Spleen (tissue), 11 donors: ENCODE measurements at regions not wholly inside any gene's neighbourhood (a gene's known extent, or its start where the extent isn't known, plus 50 kb on each side); places are given as distances from the start of the nearest gene placed in this dataset.

Source experiments
- DNase-seq: peaks from one replicate; pipeline ENCODE4 v3.0.0-alpha.2; 2020
- H3K27ac ChIP-seq, 8 donors: fragments of 200-600 bp; sonication (generic) in 7 of 8; 1 replicate in 4 of 8; 2 replicates in 4 of 8; pipeline versions ENCODE4 v1.5.0 to v1.8.0; 2016 to 2021; ENCODE audit warnings: inconsistent platforms in 4 of 8, mild to moderate bottlenecking in 4 of 8, moderate library complexity in 1 of 8
- H3K27me3 ChIP-seq, 7 donors: fragments of 200-600 bp; sonication (generic) in 6 of 7; replicated peaks in 1 of 7; 1 replicate in 4 of 7; 2 replicates in 3 of 7; pipeline versions ENCODE4 v1.5.0 to v1.8.0; 2016 to 2021; ENCODE audit warnings: inconsistent platforms in 3 of 7, mild to moderate bottlenecking in 1 of 7
- H3K36me3 ChIP-seq, 6 donors: fragments of 200-600 bp; sonication (generic) in 5 of 6; 1 replicate in 4 of 6; 2 replicates in 2 of 6; pipeline versions ENCODE4 v1.5.0 to v1.8.0; 2016 to 2021; ENCODE audit warnings: inconsistent platforms in 2 of 6
- H3K4me1 ChIP-seq, 6 donors: fragments of 200-600 bp; sonication (generic) in 5 of 6; 1 replicate in 3 of 6; 2 replicates in 3 of 6; pipeline versions ENCODE4 v1.5.0 to v1.8.0; 2016 to 2021; ENCODE audit warnings: inconsistent platforms in 3 of 6
- H3K4me3 ChIP-seq, 8 donors: fragments of 200-600 bp; sonication (generic) in 7 of 8; 1 replicate in 4 of 8; 2 replicates in 4 of 8; pipeline versions ENCODE4 v1.5.0 to v1.8.0; 2016 to 2021; ENCODE audit warnings: inconsistent platforms in 4 of 8, mild to moderate bottlenecking in 4 of 8, moderate library complexity in 2 of 8
- H3K9me3 ChIP-seq, 8 donors: fragments of 200-600 bp; sonication (generic) in 7 of 8; 1 replicate in 4 of 8; 2 replicates in 4 of 8; pipeline versions ENCODE4 v1.5.0 to v1.8.0; 2016 to 2021; ENCODE audit warnings: inconsistent platforms in 4 of 8
- POLR2A ChIP-seq, 3 donors: fragments of 450-650 bp; IDR thresholded peaks; one replicate each; pipeline ENCODE4 v1.5.1; 2017; ENCODE audit warnings: antibody characterized with exemption in 3 of 3, mild to moderate bottlenecking in 1 of 3
- POLR2AphosphoS5 ChIP-seq, 3 donors: sonication (generic); formaldehyde crosslinking; IDR thresholded peaks; one replicate each; pipeline ENCODE4 v1.5.1; 2017; ENCODE audit warnings: antibody characterized with exemption in 3 of 3
- WGBS, 5 donors: extraction: QIAGEN DNeasy Blood & Tissue Kit in 3 of 5; methylation state at CpG; one replicate each; pipeline versions ENCODE4 v1.1.5 to v1.1.7; 2013 to 2018; 5-methylcytosine and 5-hydroxymethylcytosine counted together
- intact Hi-C: fragments of 100-400 bp; cut with DNase I; formaldehyde crosslinking; loops from one replicate; pipeline ENCODE4 v1.15.0; 2023; ENCODE audit warnings: low total_unique reads
- TF ChIP-seq, protein P1 (sequence below), 11 experiments: fragments of 200-600 bp in 7 of 11; fragments of 450-650 bp in 4 of 11; sonication (generic) in 4 of 11; IDR thresholded peaks in 8 of 11; conservative IDR thresholded peaks in 3 of 11; 1 replicate in 7 of 11; 2 replicates in 4 of 11; pipeline versions ENCODE4 v1.4.0 to v1.8.0; 2016 to 2021; ENCODE audit warnings: antibody characterized with exemption in 11 of 11, inconsistent platforms in 4 of 11, mild to moderate bottlenecking in 1 of 11
- donor health status: healthy with polysubstance abuse.
- donor health status: DM: no; HTN: no; CAD: no; lungs with moderate emphysema.
- donor health status: DM: no; HTN: no; CAD: no.
- donor health status: Bipolar disorder and iron deficiency.
- donor health status: healthy.
- donor health status: DM: no; HTN: no; CAD: no.
- donor health status: DM: yes; HTN: yes; CAD: no.

DNA sequence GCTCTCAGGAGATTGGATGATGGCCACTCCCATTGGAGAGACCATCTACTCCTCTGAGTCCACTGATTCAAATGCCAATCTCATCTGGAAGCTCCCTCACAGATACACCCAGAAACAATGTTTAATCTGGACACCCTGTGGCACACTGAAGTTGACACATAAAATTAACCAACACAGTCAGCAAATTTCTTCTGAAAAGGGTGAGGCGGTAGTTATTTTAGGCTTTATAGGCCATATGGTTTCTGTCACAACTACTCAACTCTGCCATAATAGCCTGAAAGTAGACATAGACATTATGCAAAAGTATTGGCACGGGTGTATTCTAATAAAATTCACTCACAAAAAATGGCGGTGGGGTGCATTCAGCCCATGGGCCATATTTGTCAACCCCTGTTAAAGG, 244.5 kb upstream of the VLDLR start:
- Histone ChIP-seq H3K27ac (no peak overlapping the region), H3K27me3 (no peaks in the 10 kb centered on the region), H3K36me3 (no peaks in the 10 kb centered on the region), H3K4me3 (no peak overlapping the region), H3K4me1 (no peaks in the 10 kb centered on the region), H3K9me3 (peaks cover 0 to 10% (median 0%) of the 10 kb centered on the region in 8 donors)
- DNase-seq, result no peak
- TF ChIP-seq POLR2A (IDR thresholded peaks at IDR 0.05) (no peak), POLR2AphosphoS5 (IDR thresholded peaks at IDR 0.05) (no peak)
- TF ChIP-seq, protein P1, sequence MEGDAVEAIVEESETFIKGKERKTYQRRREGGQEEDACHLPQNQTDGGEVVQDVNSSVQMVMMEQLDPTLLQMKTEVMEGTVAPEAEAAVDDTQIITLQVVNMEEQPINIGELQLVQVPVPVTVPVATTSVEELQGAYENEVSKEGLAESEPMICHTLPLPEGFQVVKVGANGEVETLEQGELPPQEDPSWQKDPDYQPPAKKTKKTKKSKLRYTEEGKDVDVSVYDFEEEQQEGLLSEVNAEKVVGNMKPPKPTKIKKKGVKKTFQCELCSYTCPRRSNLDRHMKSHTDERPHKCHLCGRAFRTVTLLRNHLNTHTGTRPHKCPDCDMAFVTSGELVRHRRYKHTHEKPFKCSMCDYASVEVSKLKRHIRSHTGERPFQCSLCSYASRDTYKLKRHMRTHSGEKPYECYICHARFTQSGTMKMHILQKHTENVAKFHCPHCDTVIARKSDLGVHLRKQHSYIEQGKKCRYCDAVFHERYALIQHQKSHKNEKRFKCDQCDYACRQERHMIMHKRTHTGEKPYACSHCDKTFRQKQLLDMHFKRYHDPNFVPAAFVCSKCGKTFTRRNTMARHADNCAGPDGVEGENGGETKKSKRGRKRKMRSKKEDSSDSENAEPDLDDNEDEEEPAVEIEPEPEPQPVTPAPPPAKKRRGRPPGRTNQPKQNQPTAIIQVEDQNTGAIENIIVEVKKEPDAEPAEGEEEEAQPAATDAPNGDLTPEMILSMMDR (IDR thresholded peaks at IDR 0.05 in 8 of 11, conservative IDR thresholded peaks at IDR 0.05 in 3 of 11), result no peak
- intact Hi-C loops, result no loop called here
- WGBS, 5 donors, result 68 to 88% (median 86%) methylated on average over 3 of the region's 3 CpGs

DNA sequence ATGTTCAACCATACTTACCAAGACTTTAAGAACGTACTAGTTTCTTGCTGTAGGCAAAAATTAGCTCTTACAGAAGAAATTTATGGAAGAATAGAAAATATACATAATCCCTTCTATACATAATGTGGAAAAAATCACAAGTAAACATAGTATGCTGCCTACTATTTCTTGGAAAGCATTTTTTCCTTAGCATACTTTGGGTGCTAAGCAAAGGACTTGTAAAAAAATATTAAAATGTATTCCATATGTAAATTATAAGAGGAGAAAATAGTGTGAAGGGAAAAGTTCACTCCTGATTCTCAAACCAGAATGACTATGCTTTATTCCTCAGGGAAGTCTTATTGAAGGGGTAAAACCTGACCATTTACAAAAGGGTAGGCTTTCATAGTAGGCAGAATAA, 243.8 kb upstream of the VLDLR start:
- WGBS, 5 donors, result 70 to 80% (median 74%) methylated on average over 1 of the region's 1 CpG
- H3K4me3 ChIP-seq, result no peak overlapping the region
- H3K9me3 ChIP-seq, result peaks cover 0 to 10% (median 0%) of the 10 kb centered on the region in 8 donors
- no peaks in the 10 kb centered on the region for H3K27me3 ChIP-seq
- H3K27ac ChIP-seq, result no peak overlapping the region
- H3K4me1 ChIP-seq, result no peaks in the 10 kb centered on the region
- intact Hi-C loops, result no loop called here
- no peak for DNase-seq
- TF ChIP-seq, protein P1 (IDR thresholded peaks at IDR 0.05 in 8 of 11, conservative IDR thresholded peaks at IDR 0.05 in 3 of 11), result no peak
- TF ChIP-seq POLR2A (IDR thresholded peaks at IDR 0.05) (no peak), POLR2AphosphoS5 (IDR thresholded peaks at IDR 0.05) (no peak)
- H3K36me3 ChIP-seq, result no peaks in the 10 kb centered on the region

DNA sequence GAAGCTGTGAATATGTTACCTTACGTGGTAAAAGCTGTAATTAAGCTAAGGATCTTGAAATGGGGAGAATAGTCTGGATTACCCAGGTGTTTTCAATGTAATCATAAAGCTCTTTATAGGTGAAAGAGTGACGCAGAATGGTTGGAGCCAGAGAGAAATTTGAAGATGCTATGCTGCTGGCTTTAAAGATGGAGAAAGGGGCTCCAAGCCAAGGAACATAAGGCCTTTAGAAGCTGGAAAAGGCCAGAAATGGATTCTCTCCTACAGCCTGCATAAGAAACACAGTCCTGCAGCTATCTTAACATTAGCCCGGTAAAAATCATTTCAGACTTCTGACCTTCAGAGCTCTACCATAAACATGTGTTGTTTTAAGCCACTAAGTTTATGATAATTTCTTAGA, 243.3 kb upstream of the VLDLR start:
- 76 to 92% (median 81%) methylated on average over 3 of the region's 3 CpGs for WGBS, 5 donors
- Histone ChIP-seq H3K4me1 (no peaks in the 10 kb centered on the region), H3K36me3 (no peaks in the 10 kb centered on the region), H3K27ac (no peak overlapping the region), H3K4me3 (no peak overlapping the region), H3K27me3 (no peaks in the 10 kb centered on the region), H3K9me3 (peaks cover 0 to 8% (median 0%) of the 10 kb centered on the region in 8 donors)
- no peak for TF ChIP-seq POLR2AphosphoS5 (IDR thresholded peaks at IDR 0.05)
- TF ChIP-seq POLR2A (IDR thresholded peaks at IDR 0.05), result no peak
- TF ChIP-seq, protein P1 (IDR thresholded peaks at IDR 0.05 in 8 of 11, conservative IDR thresholded peaks at IDR 0.05 in 3 of 11), result no peak
- intact Hi-C loops, result no loop called here
- no peak for DNase-seq

DNA sequence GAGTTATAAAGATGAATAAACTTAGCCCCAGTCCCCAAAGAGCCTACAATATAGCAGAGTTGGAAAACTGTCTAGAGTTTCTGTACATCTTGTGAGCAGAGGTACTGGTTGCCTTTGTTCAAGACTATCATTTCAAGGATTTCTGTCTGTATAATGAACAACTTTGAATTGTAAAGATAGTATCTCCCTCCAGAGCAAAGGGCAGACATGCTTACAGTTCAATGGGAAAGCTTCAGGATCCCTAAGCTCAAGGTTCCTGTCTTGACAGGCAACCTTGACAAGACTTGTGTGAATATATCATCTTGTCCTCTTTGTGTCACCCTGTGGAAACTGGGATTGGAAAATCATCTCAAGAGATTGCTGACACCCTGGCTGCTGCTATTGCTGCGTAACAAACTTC, 242.8 kb upstream of the VLDLR start:
- DNase-seq, result no peak
- no peak for TF ChIP-seq POLR2AphosphoS5 (IDR thresholded peaks at IDR 0.05)
- TF ChIP-seq, protein P1 (IDR thresholded peaks at IDR 0.05 in 8 of 11, conservative IDR thresholded peaks at IDR 0.05 in 3 of 11), result no peak
- Histone ChIP-seq H3K36me3 (no peaks in the 10 kb centered on the region), H3K4me1 (no peaks in the 10 kb centered on the region), H3K4me3 (no peak overlapping the region), H3K27ac (no peak overlapping the region), H3K9me3 (peaks cover 0 to 4% (median 0%) of the 10 kb centered on the region in 8 donors), H3K27me3 (no peaks in the 10 kb centered on the region)
- 70 to 89% (median 77%) methylated on average over 1 of the region's 1 CpG for WGBS, 5 donors
- intact Hi-C loops, result no loop called here
